H1 (cell line): ENCODE measurements at regions not wholly inside any gene's neighbourhood (a gene's known extent, or its start where the extent isn't known, plus 50 kb on each side); places are given as distances from the start of the nearest gene placed in this dataset.

Source experiments
- ATF3 ChIP-seq: IDR thresholded peaks from 2 replicates; pipeline ENCODE4 v1.6.1; 2011; ENCODE audit warnings: low read depth, mild to moderate bottlenecking, low read length; ENCODE audit not compliant: insufficient read depth
- CHD1 ChIP-seq: IDR thresholded peaks from 2 replicates; pipeline ENCODE4 v1.6.1; 2012; ENCODE audit warnings: low read depth, low read length, improper control_type of control experiment
- CHD2 ChIP-seq: IDR thresholded peaks from 2 replicates; pipeline ENCODE4 v1.6.1; 2012; ENCODE audit warnings: low read length, improper control_type of control experiment
- EP300 ChIP-seq, 2 experiments: IDR thresholded peaks; 1 replicate in 1 of 2; 2 replicates in 1 of 2; pipeline ENCODE4 v1.6.1; 2011 to 2012; ENCODE audit warnings: low read depth in 2 of 2, low read length in 2 of 2, mild to moderate bottlenecking in 2 of 2, borderline replicate concordance in 1 of 2, inconsistent platforms in 1 of 2, moderate library complexity in 1 of 2
- EZH2 ChIP-seq: fragments of 200-600 bp; sonication (generic); IDR thresholded peaks from 2 replicates; pipeline ENCODE4 v1.7.1; 2012; ENCODE audit warnings: low read depth, mild to moderate bottlenecking, moderate library complexity, low read length, inconsistent platforms; ENCODE audit not compliant: severe bottlenecking
- HDAC2 ChIP-seq, 2 experiments: fragments of 300-600 bp in 1 of 2; sonication (generic) in 1 of 2; IDR thresholded peaks; 2 replicates each; pipeline ENCODE4 v1.6.1; 2011 to 2012; ENCODE audit warnings: low read depth in 2 of 2, low read length in 2 of 2, mild to moderate bottlenecking in 2 of 2, moderate library complexity in 2 of 2, borderline replicate concordance in 1 of 2, inconsistent platforms in 1 of 2
- KDM1A ChIP-seq: fragments of 200-600, 300-600 bp; sonication (generic); IDR thresholded peaks from 2 replicates; pipeline ENCODE4 v1.7.1; 2016; ENCODE audit warnings: mild to moderate bottlenecking, low read length, borderline replicate concordance
- POLR2A ChIP-seq, 2 experiments: IDR thresholded peaks; 1 replicate in 1 of 2; 2 replicates in 1 of 2; pipeline ENCODE4 v1.6.1; 2011; ENCODE audit warnings: low read depth in 2 of 2, low read length in 2 of 2, mild to moderate bottlenecking in 2 of 2; ENCODE audit errors: control extremely low read depth in 1 of 2
- POLR2AphosphoS5 ChIP-seq: IDR thresholded peaks from 2 replicates; pipeline ENCODE4 v1.6.1; 2011; ENCODE audit warnings: low read depth, low read length
- TAF1 ChIP-seq: IDR thresholded peaks from 2 replicates; pipeline ENCODE4 v1.6.1; 2011; ENCODE audit warnings: mild to moderate bottlenecking, low read depth, low read length

- no peak for TF ChIP-seq POLR2A (IDR thresholded peaks at IDR 0.05; ENCODE audit: control extremely low read depth in 1 of 2, low read depth in 2 of 2, low read length in 2 of 2)
- TF ChIP-seq TAF1: no peak
- TF ChIP-seq CHD2: no peak
- no peak for TF ChIP-seq EP300 (IDR thresholded peaks at IDR 0.05; ENCODE audit: borderline replicate concordance in 1 of 2, low read depth in 2 of 2, low read length in 2 of 2)
- no peak for TF ChIP-seq POLR2AphosphoS5
- TF ChIP-seq EZH2: no peak
- no peak for TF ChIP-seq ATF3
- no peak for TF ChIP-seq KDM1A
- no peak for TF ChIP-seq CHD1
- TF ChIP-seq HDAC2 (IDR thresholded peaks at IDR 0.05; ENCODE audit: borderline replicate concordance in 1 of 2, low read depth in 2 of 2, low read length in 2 of 2): no peak
Measured at GRCh38 chr1:234821840-234822239, 211.9 kb upstream of the IRF2BP2 start.
